ENCODE measurements at regions not wholly inside any gene's neighbourhood (a gene's known extent, or its start where the extent isn't known, plus 50 kb on each side); places are given as distances from the start of the nearest gene placed in this dataset.
"Not testable (repeated sequence)": the region's sequence is repeated elsewhere in the genome, so short reads cannot be mapped to it uniquely, and the experiment has no call there.

DNA sequence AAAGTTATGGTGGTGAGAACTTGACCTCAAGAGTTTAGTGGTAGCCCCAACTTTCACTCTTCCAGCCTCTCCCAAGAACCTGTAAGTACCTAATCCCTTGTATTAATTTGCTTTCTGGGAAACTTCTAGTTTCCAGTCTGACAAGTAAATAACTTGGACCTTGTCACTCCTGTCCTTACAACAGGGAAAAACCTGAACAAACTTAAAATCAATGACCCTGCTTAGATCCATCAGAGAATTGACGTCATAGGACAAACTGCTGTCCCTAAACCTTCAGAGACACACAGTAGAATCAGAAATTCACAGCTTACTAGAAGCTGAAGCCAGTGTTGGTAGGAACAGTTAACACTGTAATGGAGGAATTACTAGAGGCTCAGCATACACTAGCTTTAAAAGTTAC, 60.0 kb upstream of the DCLK2 start:
- no peak for TF ChIP-seq ZFX (IDR thresholded peaks at IDR 0.05; ENCODE audit: borderline replicate concordance)
- TF ChIP-seq, protein P1, sequence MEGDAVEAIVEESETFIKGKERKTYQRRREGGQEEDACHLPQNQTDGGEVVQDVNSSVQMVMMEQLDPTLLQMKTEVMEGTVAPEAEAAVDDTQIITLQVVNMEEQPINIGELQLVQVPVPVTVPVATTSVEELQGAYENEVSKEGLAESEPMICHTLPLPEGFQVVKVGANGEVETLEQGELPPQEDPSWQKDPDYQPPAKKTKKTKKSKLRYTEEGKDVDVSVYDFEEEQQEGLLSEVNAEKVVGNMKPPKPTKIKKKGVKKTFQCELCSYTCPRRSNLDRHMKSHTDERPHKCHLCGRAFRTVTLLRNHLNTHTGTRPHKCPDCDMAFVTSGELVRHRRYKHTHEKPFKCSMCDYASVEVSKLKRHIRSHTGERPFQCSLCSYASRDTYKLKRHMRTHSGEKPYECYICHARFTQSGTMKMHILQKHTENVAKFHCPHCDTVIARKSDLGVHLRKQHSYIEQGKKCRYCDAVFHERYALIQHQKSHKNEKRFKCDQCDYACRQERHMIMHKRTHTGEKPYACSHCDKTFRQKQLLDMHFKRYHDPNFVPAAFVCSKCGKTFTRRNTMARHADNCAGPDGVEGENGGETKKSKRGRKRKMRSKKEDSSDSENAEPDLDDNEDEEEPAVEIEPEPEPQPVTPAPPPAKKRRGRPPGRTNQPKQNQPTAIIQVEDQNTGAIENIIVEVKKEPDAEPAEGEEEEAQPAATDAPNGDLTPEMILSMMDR (IDR thresholded peaks at IDR 0.05), result no peak
- no peak overlapping the region for H3K27ac ChIP-seq

DNA sequence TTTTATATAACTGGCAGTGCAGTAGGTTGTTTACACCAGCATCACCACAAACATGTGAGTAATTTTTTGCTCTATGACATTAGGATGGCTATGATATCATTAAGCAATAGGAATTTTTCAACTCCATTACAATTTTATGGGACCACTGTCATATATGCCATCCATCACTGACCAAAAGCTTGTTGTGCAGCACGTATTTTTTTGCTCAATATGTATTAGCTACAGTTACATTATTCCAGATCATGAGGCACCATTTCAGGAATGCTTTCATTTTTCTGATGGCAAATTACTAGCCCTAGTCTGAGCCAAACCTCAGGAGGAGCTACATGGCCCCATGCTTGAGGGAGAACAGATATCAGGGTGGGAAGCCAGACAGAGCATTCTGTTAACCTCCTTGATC, 56.8 kb upstream of the DCLK2 start:
- no peak for TF ChIP-seq ZFX (IDR thresholded peaks at IDR 0.05; ENCODE audit: borderline replicate concordance)
- TF ChIP-seq, protein P1 (IDR thresholded peaks at IDR 0.05), result no peak
- H3K27ac ChIP-seq, result no peak overlapping the region

DNA sequence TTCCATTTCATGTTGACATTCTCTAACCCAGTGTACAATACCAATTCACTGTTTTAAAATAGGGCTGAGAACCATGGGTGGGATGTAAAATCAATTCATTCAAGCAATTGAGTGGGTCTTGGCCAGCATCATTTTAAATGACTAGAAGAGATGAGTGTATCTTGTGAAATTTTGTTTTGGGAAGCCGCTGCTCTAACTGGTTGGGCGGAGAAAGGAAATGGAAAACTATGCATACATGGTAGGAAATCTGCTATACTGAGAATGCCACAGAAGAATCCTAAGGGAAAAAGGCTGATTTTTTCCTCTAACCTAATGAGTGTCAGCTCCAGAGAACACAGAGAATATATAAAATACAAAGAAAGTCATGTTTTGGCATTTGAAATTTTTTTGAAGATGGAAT, 54.8 kb upstream of the DCLK2 start:
- TF ChIP-seq, protein P1 (IDR thresholded peaks at IDR 0.05), result no peak
- no peak for TF ChIP-seq ZFX (IDR thresholded peaks at IDR 0.05; ENCODE audit: borderline replicate concordance)
- H3K27ac ChIP-seq, result no peak overlapping the region

DNA sequence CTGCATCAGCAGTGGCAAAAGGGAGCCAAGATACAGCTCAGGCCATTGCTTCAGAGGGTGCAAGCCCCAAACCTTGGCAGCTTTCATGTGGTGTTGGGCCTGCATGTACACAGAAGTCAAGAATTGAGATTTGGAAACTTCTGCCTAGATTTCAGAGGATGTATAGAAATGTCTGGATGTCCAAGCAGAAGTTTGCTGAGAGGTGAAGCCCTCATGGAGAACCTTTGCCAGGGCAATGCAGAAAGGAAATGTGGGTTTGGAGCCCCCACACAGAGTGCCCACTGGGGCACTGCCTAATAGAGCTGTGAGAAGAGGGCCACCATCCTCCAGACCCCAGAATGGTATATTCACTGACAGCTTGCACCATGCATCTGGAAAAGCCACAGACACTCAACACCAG, 51.3 kb upstream of the DCLK2 start:
- H3K27ac ChIP-seq, result not testable (repeated sequence)

Measured in 22Rv1 (cell line).